Memory B cell (primary cell): ENCODE measurements at regions not wholly inside any gene's neighbourhood (a gene's known extent, or its start where the extent isn't known, plus 50 kb on each side); places are given as distances from the start of the nearest gene placed in this dataset.

Experiments
- ATAC-seq: fragments of 150-1000 bp; cut with Tn5 transposase; 2 replicates; pipeline ENCODE4 v1.10.0; 2021; ENCODE audit warnings: low read depth, mild to moderate bottlenecking, moderate library complexity
- DNase-seq, 2 donors: peaks; one replicate each; pipeline ENCODE4 v3.0.0; 2022; ENCODE audit warnings: low spot score in 2 of 2
- H3K27ac Mint-ChIP-seq: one replicate; pipeline ENCODE4 v1.8.0; 2022; ENCODE audit warnings: mild to moderate bottlenecking, moderate library complexity, mixed read lengths
- H3K27me3 Mint-ChIP-seq: one replicate; pipeline ENCODE4 v1.8.0; 2022; ENCODE audit warnings: mixed read lengths
- H3K36me3 Mint-ChIP-seq: one replicate; pipeline ENCODE4 v1.8.0; 2022; ENCODE audit warnings: mild to moderate bottlenecking, mixed read lengths
- H3K4me1 Mint-ChIP-seq: one replicate; pipeline ENCODE4 v1.8.0; 2022; ENCODE audit warnings: mixed read lengths
- H3K4me3 Mint-ChIP-seq: one replicate; pipeline ENCODE4 v1.8.0; 2022; ENCODE audit warnings: mild to moderate bottlenecking, moderate library complexity, mixed read lengths
- H3K9me3 Mint-ChIP-seq: one replicate; pipeline ENCODE4 v1.8.0; 2022; ENCODE audit warnings: mixed read lengths

DNA sequence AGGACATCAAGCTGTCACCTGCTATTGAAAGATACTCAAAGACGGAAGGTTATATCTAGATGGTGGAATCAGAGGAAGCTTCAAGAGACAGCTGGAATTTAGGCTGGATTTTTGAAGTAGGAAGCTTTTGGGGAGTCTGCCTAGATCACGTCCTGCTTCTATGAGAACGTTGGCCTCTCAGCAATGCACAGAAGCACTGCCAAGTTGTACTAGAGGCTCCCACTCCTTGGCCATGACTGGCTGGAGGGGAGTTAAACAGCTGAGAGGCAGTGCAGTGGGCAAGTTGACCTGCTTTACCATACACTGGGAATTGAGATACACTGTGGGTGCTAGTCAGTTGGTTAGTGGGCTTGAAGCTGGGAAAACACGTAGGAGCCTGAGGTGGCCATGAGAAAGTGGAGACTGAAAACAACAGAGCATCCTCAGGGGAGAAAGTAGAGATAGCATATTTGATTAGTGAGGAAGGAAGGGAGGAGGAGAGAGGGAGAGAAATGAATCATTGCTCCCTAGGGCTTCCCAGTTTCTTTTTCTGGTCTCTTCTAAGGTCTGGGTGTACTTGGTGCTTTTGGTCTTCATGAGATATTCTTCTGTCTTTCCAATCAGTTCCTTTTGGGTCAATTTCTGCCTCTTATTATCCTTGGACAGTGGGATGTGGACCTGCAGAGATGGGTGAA, 110.8 kb downstream of the EMP1 start:
- H3K27ac Mint-ChIP-seq: no peak overlapping the region
- H3K9me3 Mint-ChIP-seq: no peaks in the 10 kb centered on the region
- H3K36me3 Mint-ChIP-seq: no peaks in the 10 kb centered on the region
- peaks cover 15% of the 10 kb centered on the region for H3K27me3 Mint-ChIP-seq
- ATAC-seq: no peak
- H3K4me3 Mint-ChIP-seq: no peak overlapping the region
- H3K4me1 Mint-ChIP-seq: no peaks in the 10 kb centered on the region
- DNase-seq: no peak

DNA sequence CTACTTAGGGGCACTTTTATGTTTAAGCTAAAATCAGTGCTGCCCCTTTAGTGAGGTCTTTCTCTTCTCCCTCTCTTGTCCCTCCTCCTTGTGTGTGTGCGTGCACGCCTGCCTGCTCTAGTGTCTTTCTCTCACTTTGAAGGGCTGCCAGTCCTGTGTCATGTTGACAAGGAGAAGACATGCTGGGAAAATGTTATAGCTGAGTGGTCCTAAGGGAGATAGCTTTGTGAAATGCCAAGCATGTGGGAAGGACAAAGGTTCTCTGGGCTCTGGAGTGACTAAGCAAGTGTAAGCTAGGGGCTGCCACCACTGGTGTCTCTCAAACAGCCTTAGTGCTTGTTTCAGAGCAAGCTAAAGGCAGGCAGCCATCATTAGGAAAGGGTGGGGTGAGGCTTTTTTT, 108.4 kb downstream of the EMP1 start:
- H3K9me3 Mint-ChIP-seq: no peaks in the 10 kb centered on the region
- no peak for DNase-seq
- H3K27ac Mint-ChIP-seq: no peak overlapping the region
- no peak for ATAC-seq
- H3K4me3 Mint-ChIP-seq: no peak overlapping the region
- H3K27me3 Mint-ChIP-seq: peaks cover 18% of the 10 kb centered on the region
- H3K36me3 Mint-ChIP-seq: no peaks in the 10 kb centered on the region
- H3K4me1 Mint-ChIP-seq: no peaks in the 10 kb centered on the region

DNA sequence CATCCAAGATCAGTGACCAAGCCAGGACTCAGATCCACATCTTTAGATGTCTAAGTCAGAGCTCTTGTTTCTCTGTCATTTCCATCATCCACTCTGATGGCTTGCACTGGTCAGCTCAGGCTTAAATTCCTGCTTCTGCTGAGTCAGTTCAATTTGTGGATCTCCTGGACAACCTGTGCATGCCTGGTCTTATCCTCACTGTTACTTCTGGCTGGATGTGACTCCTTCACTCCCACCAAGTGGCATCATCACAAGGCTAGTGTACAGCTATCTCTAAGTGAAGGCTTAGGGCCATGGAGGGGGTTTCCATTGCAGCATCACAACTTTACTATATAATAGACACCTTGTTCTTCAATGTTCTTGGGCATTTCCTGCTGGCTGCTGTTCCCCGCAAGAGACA, 102.9 kb downstream of the EMP1 start:
- Mint-ChIP-seq H3K27me3 (peaks cover 22% of the 10 kb centered on the region), H3K4me1 (no peaks in the 10 kb centered on the region), H3K27ac (no peak overlapping the region), H3K4me3 (no peak overlapping the region), H3K9me3 (no peaks in the 10 kb centered on the region), H3K36me3 (no peaks in the 10 kb centered on the region)
- DNase-seq: no peak
- ATAC-seq: no peak

DNA sequence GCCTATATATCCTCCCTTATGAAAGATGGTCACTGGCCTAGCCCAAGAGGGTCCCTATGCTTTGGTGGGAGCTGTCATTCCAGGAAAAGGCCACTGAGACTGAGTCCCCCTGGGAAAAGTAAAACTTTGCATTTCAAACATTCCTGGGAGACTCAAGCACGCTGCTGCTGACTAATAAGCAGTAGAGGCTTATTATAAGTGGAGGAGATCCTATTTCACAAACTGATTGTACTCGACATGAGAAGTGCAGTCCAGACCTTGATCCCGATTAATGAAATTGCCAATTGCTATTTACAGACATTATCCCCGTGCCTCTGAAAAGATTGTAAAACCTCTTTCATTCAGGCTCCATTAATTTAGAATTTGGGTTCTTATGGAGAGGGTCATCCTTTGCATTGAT, 96.6 kb downstream of the EMP1 start:
- Mint-ChIP-seq H3K4me3 (no peak overlapping the region), H3K27ac (no peak overlapping the region), H3K36me3 (no peaks in the 10 kb centered on the region), H3K9me3 (no peaks in the 10 kb centered on the region), H3K27me3 (peaks cover 5% of the 10 kb centered on the region), H3K4me1 (no peaks in the 10 kb centered on the region)
- DNase-seq (no peak), ATAC-seq (no peak)

DNA sequence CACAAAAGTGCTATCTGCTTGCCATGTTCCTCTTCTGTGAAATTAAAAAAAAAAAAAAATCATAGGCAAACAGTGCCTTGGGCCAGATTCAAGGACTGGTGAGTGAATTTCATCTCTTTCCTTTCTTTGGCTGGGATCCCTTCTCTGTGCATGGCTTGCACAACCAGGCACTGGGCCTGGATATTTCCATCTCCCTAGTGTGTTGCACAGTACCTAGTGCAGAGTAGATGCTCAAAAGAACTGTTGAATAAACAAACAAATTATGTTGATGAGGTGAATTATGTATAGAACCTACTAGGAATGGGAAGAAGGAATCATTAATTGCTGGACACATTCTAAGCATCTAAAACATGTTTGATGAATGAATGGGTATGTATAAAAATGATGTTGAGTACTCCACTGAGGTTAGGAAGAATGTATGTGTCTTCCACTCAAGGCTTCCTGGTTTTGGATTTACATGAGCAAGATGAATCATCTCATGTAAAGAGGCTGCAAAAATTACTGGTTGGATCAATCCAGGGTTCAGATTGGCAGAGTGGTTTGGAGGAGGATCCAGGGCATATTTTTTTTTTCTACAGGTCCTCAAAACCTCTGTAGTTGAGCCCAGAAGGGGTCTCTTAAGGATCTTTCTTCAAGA, 93.2 kb downstream of the EMP1 start:
- DNase-seq (no peak), ATAC-seq (no peak)

DNA sequence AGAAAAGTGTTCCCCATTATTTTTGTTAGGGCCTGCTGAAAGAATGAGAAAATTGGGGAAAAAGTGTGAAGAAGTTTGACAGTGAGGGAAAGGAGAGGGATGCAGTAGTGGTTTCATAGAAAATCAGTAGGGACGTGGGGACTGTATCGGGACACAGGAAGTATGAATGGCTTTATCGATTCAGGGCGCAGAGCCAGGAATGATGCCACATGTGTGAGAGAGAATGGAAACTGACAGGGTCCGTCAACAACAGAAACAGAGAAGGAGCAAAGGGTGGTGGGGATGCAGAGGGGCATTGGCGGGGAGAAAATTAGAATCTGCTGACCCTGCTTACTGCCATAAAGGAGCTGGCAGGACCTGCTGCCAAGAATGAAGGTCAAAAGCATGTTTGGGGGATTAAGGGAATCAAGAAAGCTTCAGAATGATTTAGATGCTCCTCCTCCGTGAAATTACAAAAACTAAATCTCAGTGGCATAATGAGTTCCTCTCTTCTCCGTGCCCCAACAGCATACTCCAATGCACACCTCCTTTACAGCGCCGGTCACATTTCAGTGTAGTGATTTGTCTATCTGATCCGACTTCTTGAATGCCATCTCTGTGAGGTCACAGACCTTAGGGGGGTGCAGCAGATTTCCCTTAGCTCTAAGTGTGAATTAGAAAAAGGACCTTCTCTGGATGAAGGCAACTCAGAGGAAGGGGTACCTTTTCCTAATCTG, 92.6 kb downstream of the EMP1 start:
- Mint-ChIP-seq H3K9me3 (no peaks in the 10 kb centered on the region), H3K36me3 (no peaks in the 10 kb centered on the region), H3K27me3 (peaks cover 6% of the 10 kb centered on the region), H3K27ac (no peak overlapping the region), H3K4me1 (no peaks in the 10 kb centered on the region), H3K4me3 (no peak overlapping the region)
- no peak for ATAC-seq
- no peak for DNase-seq

More for the DNA sequence above, 93.2 kb downstream of the EMP1 start:
- H3K27me3 Mint-ChIP-seq: peaks cover 6% of the 10 kb centered on the region
- H3K9me3 Mint-ChIP-seq: no peaks in the 10 kb centered on the region
- H3K36me3 Mint-ChIP-seq: no peaks in the 10 kb centered on the region
- no peak overlapping the region for H3K4me3 Mint-ChIP-seq
- no peak overlapping the region for H3K27ac Mint-ChIP-seq
- H3K4me1 Mint-ChIP-seq: no peaks in the 10 kb centered on the region

DNA sequence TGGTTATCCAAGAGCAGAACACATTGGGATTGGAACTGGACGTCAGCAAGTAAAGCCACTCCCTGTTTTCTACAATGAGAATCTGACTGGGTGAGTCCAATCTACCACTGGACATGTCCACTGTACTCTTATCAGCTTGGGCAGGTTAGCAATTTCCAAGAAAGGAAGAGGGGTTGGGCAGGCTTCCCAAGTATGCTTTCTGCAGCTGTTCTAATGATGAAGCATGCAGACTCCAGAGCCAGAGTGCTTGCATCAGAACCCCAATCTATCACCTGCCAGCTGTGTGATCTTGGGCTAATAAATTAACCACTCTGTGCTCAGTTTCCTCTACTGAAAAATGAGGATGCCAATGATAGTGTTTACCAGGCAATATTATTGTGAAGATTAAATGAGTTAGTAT, 92.0 kb downstream of the EMP1 start:
- no peak overlapping the region for H3K27ac Mint-ChIP-seq
- no peaks in the 10 kb centered on the region for H3K4me1 Mint-ChIP-seq
- DNase-seq (no peak), ATAC-seq (no peak)
- H3K9me3 Mint-ChIP-seq: no peaks in the 10 kb centered on the region
- peaks cover 4% of the 10 kb centered on the region for H3K27me3 Mint-ChIP-seq
- no peaks in the 10 kb centered on the region for H3K36me3 Mint-ChIP-seq
- H3K4me3 Mint-ChIP-seq: no peak overlapping the region

DNA sequence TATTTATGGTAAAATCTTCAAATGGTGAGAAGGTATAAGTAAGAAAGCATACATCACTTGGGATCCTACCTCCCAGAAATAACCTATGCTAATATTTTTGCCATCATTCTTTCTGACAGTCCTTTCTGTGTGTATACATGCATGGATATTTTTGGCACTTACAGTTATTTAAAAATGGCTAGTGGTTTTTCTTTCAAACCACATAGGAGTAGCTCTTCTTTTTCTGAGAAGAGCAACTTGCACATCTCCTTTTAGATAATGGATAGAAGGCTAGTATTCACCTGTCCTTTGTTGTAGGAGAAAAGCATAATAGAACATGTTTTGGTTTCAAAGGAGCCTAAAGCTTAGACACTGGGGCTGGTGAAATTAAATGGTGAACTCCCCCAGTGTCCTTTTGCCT, 87.3 kb downstream of the EMP1 start:
- no peaks in the 10 kb centered on the region for H3K4me1 Mint-ChIP-seq
- DNase-seq (no peak), ATAC-seq (no peak)
- H3K36me3 Mint-ChIP-seq: peaks cover 3% of the 10 kb centered on the region
- no peak overlapping the region for H3K4me3 Mint-ChIP-seq
- H3K27me3 Mint-ChIP-seq: peaks cover 8% of the 10 kb centered on the region
- H3K27ac Mint-ChIP-seq: no peak overlapping the region
- H3K9me3 Mint-ChIP-seq: peaks cover 4% of the 10 kb centered on the region

DNA sequence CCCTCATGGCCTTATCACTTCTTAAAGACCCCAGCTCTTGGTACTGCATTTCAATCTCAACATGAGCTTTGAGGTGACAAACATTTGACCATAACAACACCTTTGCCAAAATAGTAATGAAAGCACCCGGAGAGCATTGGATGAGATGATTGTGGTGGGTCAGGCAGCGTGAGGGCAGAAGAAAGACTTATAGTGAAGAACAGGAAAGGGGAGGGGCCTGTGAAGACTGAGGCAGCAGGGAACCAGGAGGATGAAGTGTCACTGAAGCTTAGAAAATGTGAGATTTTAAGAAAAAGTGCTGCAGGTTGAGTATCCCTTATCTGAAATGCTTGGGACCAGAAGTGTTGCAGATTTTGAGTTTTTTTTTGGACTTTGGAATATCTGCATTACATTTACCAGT, 86.3 kb downstream of the EMP1 start:
- DNase-seq: no peak
- Mint-ChIP-seq H3K36me3 (peaks cover 3% of the 10 kb centered on the region), H3K27me3 (peaks cover 8% of the 10 kb centered on the region), H3K4me1 (peaks cover 3% of the 10 kb centered on the region), H3K27ac (no peak overlapping the region), H3K4me3 (no peak overlapping the region), H3K9me3 (peaks cover 4% of the 10 kb centered on the region)
- no peak for ATAC-seq

DNA sequence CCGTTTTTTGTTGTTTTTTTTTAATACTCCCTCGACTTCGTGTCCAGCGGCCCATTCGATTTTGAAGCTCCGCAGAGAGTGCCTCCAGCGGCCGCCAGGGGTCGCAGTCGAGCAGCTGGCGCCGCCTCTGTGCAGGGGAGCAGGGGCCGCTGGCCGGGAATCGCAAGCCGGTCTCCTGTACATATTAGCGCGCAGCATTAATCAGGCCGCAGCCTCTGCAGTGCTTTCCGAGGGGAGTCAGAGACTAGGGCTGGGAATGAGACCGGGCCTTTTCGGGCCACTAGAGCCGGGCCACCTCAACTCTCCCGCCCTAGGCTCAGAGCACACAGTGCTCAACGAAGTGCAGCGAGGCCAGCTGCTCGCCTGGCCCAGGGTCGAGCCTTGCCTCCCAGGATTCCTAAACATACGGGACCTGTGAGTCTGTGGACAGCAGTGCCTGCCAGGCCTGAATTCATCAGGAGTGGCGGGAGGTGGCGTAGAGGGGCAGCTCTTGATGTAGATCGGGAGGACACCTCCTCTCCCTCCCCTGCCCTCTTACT, 81.8 kb downstream of the EMP1 start:
- Mint-ChIP-seq H3K27me3 (peaks cover 20% of the 10 kb centered on the region), H3K27ac (no peak overlapping the region), H3K4me1 (peaks cover 3% of the 10 kb centered on the region), H3K9me3 (peaks cover 4% of the 10 kb centered on the region), H3K4me3 (no peak overlapping the region), H3K36me3 (peaks cover 3% of the 10 kb centered on the region)
- ATAC-seq: peak; percentile 87
- DNase-seq: peak; percentile 64 to 67

DNA sequence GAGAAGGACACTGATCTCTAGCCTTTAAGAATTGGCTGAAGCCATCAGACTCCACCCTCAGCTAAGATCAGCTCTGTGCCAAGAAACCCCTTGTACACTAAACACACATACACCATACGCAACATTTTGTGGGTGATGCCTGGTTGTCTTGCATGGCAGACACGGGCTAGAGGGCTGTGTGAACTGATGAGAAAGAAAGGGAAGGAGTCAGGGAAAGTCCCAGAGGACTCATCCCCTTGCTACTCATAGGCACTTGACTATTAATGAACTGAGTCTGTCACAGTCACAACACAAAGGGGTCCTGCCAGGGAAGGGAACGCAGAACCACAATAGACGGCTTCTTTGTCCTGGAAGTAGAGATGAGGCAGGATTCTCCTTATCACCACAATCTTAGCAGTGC, 80.8 kb downstream of the EMP1 start:
- no peak overlapping the region for H3K27ac Mint-ChIP-seq
- no peak for DNase-seq
- peaks cover 20% of the 10 kb centered on the region for H3K27me3 Mint-ChIP-seq
- peaks cover 4% of the 10 kb centered on the region for H3K9me3 Mint-ChIP-seq
- H3K4me3 Mint-ChIP-seq: no peak overlapping the region
- peaks cover 3% of the 10 kb centered on the region for H3K36me3 Mint-ChIP-seq
- peaks cover 3% of the 10 kb centered on the region for H3K4me1 Mint-ChIP-seq
- ATAC-seq: no peak

DNA sequence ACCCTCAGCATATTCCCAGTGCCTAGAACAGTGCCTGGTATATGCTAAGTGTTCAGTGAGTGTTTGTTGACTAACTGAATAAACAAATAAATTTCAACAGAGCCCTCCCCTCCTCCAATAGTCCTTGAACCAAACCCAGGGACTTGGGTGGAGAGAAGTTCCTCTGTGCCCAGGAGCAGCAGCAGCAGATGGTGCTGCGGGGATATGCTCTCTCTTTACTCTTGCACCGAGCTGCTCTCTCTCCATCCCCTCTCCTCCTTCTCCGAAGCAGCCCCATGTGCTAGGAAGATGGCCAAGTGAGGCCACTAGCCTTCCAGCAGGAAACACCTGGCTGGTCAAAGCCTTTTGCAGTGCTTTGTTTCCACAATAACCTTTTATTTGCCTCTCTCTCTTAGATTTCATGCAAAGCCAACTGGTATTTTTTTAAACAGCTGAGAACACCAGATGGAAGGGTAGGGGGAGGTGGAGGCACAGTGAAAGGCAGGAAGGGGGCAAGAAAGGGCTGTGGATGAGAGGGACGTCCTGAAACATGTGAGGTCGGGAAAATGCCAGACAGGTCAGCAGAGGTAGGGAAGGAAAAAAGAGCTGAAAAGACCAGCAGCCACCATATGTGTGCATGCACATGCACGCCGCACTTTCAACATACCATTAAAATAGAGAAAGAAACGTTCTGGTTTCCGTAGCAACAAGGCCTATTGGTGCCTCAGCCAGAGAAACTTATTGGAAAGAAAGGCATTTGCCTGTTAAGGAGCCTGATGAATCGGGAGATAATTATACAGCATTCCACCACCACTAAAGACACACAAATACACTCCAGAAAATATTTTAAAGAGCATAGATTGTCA, 78.9 kb downstream of the EMP1 start:
- peaks cover 5% of the 10 kb centered on the region for H3K36me3 Mint-ChIP-seq
- no peak overlapping the region for H3K27ac Mint-ChIP-seq
- peaks cover 3% of the 10 kb centered on the region for H3K4me1 Mint-ChIP-seq
- DNase-seq (no peak), ATAC-seq (no peak)
- no peak overlapping the region for H3K4me3 Mint-ChIP-seq
- H3K27me3 Mint-ChIP-seq: peaks cover 23% of the 10 kb centered on the region
- H3K9me3 Mint-ChIP-seq: peaks cover 4% of the 10 kb centered on the region

DNA sequence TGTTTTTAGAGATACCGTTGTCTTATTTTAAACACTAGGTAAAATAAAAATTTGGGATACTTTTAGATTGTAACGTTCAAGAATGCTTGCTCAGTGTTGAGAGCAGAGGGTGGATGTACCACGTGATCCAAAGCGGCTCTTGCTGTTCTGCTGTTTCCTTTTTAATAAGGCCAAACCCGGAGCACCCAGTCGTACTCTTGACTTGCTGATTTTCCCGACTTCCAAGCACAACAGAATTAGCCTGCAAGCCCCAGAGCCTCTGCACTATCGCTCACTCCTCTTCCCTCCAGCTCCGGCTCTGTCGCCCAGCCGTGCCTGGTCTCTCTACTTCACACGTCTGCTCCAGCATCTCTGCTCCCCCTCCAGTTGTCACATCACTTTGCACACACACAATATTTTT, 77.3 kb downstream of the EMP1 start:
- Mint-ChIP-seq H3K36me3 (peaks cover 2% of the 10 kb centered on the region), H3K9me3 (no peaks in the 10 kb centered on the region), H3K27ac (no peak overlapping the region), H3K27me3 (peaks cover 19% of the 10 kb centered on the region), H3K4me3 (no peak overlapping the region), H3K4me1 (peaks cover 3% of the 10 kb centered on the region)
- ATAC-seq (no peak), DNase-seq (no peak)

DNA sequence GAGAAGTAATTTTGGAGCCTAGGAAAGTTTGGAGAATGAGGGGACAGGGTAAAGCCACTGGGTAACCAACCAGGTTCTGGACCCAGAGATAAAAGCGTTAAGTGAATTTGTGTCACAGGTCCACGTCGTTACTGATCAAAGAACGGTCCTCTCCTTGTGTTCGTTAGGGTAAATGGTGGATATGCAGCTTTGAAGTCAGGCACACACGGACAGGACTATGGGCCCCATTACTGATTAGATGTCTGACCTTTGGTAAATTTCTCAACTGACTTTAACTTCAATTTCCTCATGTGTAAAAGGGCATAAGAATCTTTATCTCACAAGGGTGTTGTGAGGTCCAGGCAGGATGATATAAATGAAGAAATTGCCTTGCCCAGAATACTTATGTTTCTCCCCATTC, 76.6 kb downstream of the EMP1 start:
- H3K36me3 Mint-ChIP-seq: peaks cover 2% of the 10 kb centered on the region
- H3K27ac Mint-ChIP-seq: no peak overlapping the region
- no peak overlapping the region for H3K4me3 Mint-ChIP-seq
- H3K27me3 Mint-ChIP-seq: peaks cover 19% of the 10 kb centered on the region
- H3K4me1 Mint-ChIP-seq: peaks cover 1% of the 10 kb centered on the region
- ATAC-seq (no peak), DNase-seq (no peak)
- no peaks in the 10 kb centered on the region for H3K9me3 Mint-ChIP-seq
